ENCODE measurements at regions not wholly inside any gene's neighbourhood (a gene's known extent, or its start where the extent isn't known, plus 50 kb on each side); places are given as distances from the start of the nearest gene placed in this dataset.

DNA sequence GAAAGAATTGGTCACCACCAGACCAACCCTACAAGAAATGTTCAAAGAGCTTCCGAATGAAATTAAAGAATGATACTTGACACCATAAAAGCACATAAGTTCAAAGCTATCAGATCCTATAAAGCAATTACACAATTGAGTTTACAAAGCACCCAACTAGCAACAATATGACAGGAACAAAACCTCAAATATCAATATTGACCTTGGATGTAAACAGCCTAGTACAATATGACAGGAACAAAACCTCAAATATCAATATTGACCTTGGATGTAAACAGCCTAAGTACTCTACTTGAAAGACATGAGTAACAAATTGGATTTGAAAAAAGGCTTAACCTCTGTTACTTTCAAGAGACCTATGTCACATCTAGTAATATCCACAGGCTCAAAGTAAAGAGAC lies 1201.4 kb downstream of the XPNPEP1 start:
- no peak overlapping the region for H3K4me3 ChIP-seq
- no peaks in the 10 kb centered on the region for H3K9me3 ChIP-seq
- H3K36me3 ChIP-seq = no peaks in the 10 kb centered on the region
- no peak for DNase-seq (ENCODE audit: extremely low spot score)
- 80% methylated on average over 1 of the region's 1 CpG for WGBS
- no peak overlapping the region for H3K27ac ChIP-seq (replicated peaks in 1 of 4)
- intact Hi-C loops (cut with DNase I) = no loop called here
- no peak for TF ChIP-seq EP300 (IDR thresholded peaks at IDR 0.05)
- no peak for TF ChIP-seq CTCF (IDR thresholded peaks at IDR 0.05)
- no peak for TF ChIP-seq POLR2A (IDR thresholded peaks at IDR 0.05; ENCODE audit: low read depth)
- no peak for TF ChIP-seq POLR2AphosphoS5 (IDR thresholded peaks at IDR 0.05)
- no peaks in the 10 kb centered on the region for H3K4me1 ChIP-seq
- no peaks in the 10 kb centered on the region for H3K27me3 ChIP-seq

DNA sequence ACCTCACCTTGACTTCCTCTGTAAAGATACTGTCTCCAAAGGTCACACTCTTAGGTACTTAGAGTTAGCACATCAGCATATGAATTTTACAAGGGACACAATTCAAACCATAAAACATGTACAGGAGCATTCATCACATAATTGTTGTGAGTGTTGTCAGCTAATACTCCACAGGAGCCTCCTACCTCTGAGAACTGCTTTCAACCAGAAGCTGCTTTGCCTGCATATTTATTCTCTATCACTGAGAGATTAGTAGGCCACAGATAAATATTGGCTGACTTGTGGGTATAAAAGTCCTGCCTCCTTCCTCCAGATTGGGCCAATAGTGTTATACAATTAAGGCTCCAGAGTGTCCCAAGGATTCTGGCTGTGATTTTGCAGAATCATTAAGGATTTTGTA lies 1207.0 kb downstream of the XPNPEP1 start:
- Histone ChIP-seq H3K27me3 (no peaks in the 10 kb centered on the region), H3K27ac (replicated peaks in 1 of 4) (no peak overlapping the region), H3K4me1 (no peaks in the 10 kb centered on the region), H3K4me3 (no peak overlapping the region), H3K36me3 (no peaks in the 10 kb centered on the region), H3K9me3 (peaks cover 0 to 4% (median 2%) of the 10 kb centered on the region in 4 donors)
- intact Hi-C loops (cut with DNase I) = no loop called here
- no peak for TF ChIP-seq CTCF (IDR thresholded peaks at IDR 0.05)
- no peak for TF ChIP-seq POLR2A (IDR thresholded peaks at IDR 0.05; ENCODE audit: low read depth)
- no peak for TF ChIP-seq EP300 (IDR thresholded peaks at IDR 0.05)
- no peak for TF ChIP-seq POLR2AphosphoS5 (IDR thresholded peaks at IDR 0.05)
- DNase-seq (ENCODE audit: extremely low spot score) = no peak

DNA sequence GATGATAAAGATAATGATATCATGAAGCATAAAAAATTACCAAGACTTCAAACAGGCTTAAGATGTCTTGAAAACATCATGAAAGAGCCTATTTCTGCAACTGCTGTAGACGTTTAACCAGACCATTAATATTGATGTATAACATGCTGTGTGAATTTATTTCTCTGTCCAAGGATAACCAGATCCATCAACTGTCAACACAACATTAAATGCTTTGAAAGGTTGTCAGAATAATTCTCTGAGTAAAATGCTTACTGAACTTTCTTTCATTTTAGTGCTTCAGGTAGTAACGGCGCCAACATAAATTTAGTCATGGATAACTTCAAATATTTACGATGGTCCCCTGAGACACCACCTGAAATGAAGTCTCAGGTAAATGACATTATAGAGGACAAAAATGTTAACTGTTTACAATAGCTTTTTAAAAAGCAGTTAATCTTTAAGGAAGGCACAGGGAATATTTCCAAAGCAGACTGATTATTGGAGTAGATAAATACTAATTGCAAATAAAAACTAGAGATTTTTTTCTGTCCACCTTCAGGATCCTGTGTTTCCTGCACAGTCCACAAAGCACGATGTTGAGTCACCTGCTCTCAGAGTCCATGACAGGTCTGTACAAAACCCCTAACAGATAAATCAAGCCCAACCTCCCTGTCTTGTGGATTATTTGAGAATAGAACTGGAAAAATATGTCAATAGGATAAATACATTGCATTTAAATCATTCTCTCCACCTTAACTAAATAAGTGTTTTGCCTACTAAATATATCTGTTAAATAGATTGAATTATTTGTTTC lies 1213.2 kb downstream of the XPNPEP1 start:
- no peak for DNase-seq (ENCODE audit: extremely low spot score)
- Histone ChIP-seq H3K9me3 (peaks cover 0 to 4% (median 2%) of the 10 kb centered on the region in 4 donors), H3K36me3 (no peaks in the 10 kb centered on the region), H3K27ac (replicated peaks in 1 of 4) (no peak overlapping the region), H3K27me3 (no peaks in the 10 kb centered on the region), H3K4me3 (no peak overlapping the region), H3K4me1 (no peaks in the 10 kb centered on the region)
- TF ChIP-seq POLR2A (IDR thresholded peaks at IDR 0.05; ENCODE audit: low read depth) (no peak), EP300 (IDR thresholded peaks at IDR 0.05) (no peak), POLR2AphosphoS5 (IDR thresholded peaks at IDR 0.05) (no peak), CTCF (IDR thresholded peaks at IDR 0.05) (no peak)
- intact Hi-C loops (cut with DNase I) = no loop called here
- WGBS = 67% methylated on average over 5 of the region's 5 CpGs

- H3K4me1 ChIP-seq = no peaks in the 10 kb centered on the region
- TF ChIP-seq POLR2AphosphoS5 (IDR thresholded peaks at IDR 0.05) = no peak
- TF ChIP-seq EP300 (IDR thresholded peaks at IDR 0.05) = no peak
- no peak for TF ChIP-seq POLR2A (IDR thresholded peaks at IDR 0.05; ENCODE audit: low read depth)
- no peak for TF ChIP-seq CTCF (IDR thresholded peaks at IDR 0.05)
- no peak for DNase-seq (ENCODE audit: extremely low spot score)
- peaks cover 0 to 3% (median 0%) of the 10 kb centered on the region in 4 donors for H3K9me3 ChIP-seq
- H3K36me3 ChIP-seq = no peaks in the 10 kb centered on the region
- no peak overlapping the region for H3K4me3 ChIP-seq
- intact Hi-C loops (cut with DNase I) = no loop called here
- WGBS = 67% methylated on average over 4 of the region's 4 CpGs
- no peak overlapping the region for H3K27ac ChIP-seq (replicated peaks in 1 of 4)
- H3K27me3 ChIP-seq = no peaks in the 10 kb centered on the region
These were observed 1214.9 kb downstream of the XPNPEP1 start for GRCh38 chr10:108708363-108708762.
